ENCODE measurements at regions not wholly inside any gene's neighbourhood (a gene's known extent, or its start where the extent isn't known, plus 50 kb on each side); places are given as distances from the start of the nearest gene placed in this dataset.

DNA sequence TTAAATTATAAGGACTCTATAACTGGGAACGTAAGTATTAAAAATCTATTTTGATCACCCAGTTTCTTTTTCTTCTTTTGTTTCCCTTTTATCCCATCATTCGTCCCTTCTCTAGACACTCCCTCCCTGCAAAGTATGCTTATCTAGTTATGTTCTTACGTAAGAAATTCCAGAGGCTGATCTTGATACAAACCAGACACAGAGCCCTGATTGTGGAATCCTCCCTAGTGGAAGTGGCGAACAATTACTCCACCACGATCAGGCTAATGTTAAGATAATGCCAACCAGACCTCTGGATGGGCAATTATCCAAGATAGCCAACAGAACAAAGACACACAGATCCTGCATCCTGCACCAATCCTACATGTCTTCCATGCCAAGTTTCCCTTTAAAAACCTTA, 1557.4 kb downstream of the PLA2G4A start:
- H3K4me3 ChIP-seq (ENCODE audit: low read depth, low read length): no peak overlapping the region
- CTCF ChIA-PET: no interaction called here
- TF ChIP-seq, protein P1, sequence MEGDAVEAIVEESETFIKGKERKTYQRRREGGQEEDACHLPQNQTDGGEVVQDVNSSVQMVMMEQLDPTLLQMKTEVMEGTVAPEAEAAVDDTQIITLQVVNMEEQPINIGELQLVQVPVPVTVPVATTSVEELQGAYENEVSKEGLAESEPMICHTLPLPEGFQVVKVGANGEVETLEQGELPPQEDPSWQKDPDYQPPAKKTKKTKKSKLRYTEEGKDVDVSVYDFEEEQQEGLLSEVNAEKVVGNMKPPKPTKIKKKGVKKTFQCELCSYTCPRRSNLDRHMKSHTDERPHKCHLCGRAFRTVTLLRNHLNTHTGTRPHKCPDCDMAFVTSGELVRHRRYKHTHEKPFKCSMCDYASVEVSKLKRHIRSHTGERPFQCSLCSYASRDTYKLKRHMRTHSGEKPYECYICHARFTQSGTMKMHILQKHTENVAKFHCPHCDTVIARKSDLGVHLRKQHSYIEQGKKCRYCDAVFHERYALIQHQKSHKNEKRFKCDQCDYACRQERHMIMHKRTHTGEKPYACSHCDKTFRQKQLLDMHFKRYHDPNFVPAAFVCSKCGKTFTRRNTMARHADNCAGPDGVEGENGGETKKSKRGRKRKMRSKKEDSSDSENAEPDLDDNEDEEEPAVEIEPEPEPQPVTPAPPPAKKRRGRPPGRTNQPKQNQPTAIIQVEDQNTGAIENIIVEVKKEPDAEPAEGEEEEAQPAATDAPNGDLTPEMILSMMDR (IDR thresholded peaks at IDR 0.05; ENCODE audit: insufficient read depth, low read length, missing control alignments): no peak
- no peak for DNase-seq (ENCODE audit: low read depth, low spot score)
- POLR2A ChIA-PET: no interaction called here

DNA sequence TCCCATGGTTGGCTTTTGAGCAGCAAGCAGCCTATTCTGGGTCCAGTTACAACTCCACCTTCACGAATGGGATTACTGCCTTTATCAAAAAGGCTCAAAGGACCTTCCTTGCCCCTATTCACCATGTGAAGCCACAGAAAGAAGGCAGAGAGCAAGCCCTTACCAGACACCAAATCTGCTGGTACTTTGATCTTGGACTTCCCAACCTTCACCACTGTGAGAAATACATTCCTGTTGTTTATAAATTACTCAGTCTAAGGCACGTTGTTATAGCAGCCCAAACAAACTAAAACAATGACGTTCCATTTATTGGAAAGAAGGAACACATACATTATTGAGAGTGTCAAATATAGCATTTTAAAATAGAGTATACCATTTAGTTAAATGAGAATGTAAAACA, 1557.9 kb downstream of the PLA2G4A start:
- no peak overlapping the region for H3K4me3 ChIP-seq (ENCODE audit: low read depth, low read length)
- TF ChIP-seq, protein P1 (IDR thresholded peaks at IDR 0.05; ENCODE audit: insufficient read depth, low read length, missing control alignments): no peak
- ChIA-PET POLR2A (no interaction called here), CTCF (no interaction called here)
- DNase-seq (ENCODE audit: low read depth, low spot score): no peak

DNA sequence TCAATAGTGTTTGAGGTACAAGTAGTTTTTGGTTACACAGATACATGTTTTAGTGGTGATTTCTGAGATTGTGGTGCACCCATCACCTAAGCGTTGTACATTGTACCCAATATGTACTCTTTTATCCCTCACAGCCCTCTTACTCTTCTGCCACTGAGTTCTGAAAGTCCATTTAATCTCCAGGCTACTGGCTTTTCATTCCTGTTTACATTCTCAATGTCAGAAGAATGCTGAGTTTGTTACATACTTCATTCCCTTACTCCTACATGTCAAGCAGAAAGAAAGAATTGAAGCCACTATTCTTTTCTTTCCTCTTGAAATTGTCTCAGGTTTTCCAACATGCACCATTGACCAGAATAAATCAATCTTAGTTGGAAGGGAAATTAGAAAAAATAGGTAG, 1565.9 kb downstream of the PLA2G4A start:
- CTCF ChIA-PET: no interaction called here
- no peak overlapping the region for H3K4me3 ChIP-seq (ENCODE audit: low read depth, low read length)
- POLR2A ChIA-PET: no interaction called here
- TF ChIP-seq, protein P1 (IDR thresholded peaks at IDR 0.05; ENCODE audit: insufficient read depth, low read length, missing control alignments): no peak
- DNase-seq (ENCODE audit: low read depth, low spot score): no peak

DNA sequence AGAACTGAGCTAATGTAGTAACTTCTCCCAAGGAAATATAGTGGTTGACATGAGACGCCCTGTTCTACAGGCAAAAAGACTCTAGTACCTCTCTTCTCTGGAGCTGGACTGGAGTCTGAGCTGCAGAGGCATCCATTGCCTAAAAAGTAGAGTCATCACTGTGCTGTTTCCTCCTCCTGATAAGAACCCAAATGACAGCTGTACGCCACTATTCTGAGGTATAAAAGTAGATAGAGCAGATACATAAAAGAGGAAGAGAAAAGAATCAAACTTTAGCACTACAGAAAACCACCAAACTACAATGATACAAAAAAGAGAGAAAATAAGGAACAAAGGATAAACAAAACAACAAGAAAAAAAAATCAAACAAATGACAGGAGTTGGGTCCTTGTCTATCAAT, 1568.8 kb downstream of the PLA2G4A start:
- TF ChIP-seq, protein P1 (IDR thresholded peaks at IDR 0.05; ENCODE audit: insufficient read depth, low read length, missing control alignments): no peak
- no peak for DNase-seq (ENCODE audit: low read depth, low spot score)
- ChIA-PET CTCF (no interaction called here), POLR2A (no interaction called here)
- H3K4me3 ChIP-seq (ENCODE audit: low read depth, low read length): no peak overlapping the region

DNA sequence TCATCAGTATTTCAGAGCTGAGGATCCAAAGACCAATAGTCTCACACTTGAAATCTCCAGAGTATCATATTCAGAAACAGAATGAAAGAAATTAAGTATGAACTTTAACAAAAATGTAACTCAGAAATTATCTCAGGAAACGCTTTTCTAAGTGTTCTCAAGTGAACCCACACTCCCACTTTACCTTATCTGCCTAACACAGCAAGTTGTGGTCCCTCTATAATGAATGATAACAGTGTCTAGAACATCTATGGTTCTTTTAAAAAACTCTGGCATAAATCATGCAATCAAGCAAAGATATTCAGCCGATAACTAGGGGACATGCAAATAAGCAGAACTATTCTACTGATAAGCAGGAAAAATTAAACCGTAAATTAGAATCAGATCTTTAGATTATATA, 1574.2 kb downstream of the PLA2G4A start:
- TF ChIP-seq, protein P1 (IDR thresholded peaks at IDR 0.05; ENCODE audit: insufficient read depth, low read length, missing control alignments): no peak
- POLR2A ChIA-PET: no interaction called here
- no peak for DNase-seq (ENCODE audit: low read depth, low spot score)
- CTCF ChIA-PET: no interaction called here
- H3K4me3 ChIP-seq (ENCODE audit: low read depth, low read length): no peak overlapping the region

DNA sequence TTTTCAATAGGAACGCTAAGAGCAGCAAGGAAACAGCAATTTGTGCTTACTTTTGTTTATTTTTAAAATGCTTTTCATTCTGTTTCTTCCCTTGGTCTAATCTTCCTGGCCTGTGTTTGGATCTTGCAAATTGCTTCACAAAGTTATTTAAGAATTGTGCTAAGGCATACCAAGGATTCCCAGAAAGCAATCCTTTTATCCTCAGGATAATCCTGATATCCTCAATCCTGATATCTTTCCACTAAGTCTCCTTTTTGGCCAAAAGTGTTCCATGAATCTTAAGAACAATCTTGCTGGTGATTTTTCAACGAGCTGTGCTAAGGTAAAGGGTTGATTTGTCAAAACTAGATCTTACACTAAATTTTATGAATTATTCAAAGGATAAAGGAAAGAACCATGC, 1577.9 kb downstream of the PLA2G4A start:
- POLR2A ChIA-PET: no interaction called here

More for the DNA sequence above, 1577.9 kb downstream of the PLA2G4A start:
- H3K4me3 ChIP-seq (ENCODE audit: low read depth, low read length): no peak overlapping the region
- CTCF ChIA-PET: no interaction called here
- TF ChIP-seq, protein P1 (IDR thresholded peaks at IDR 0.05; ENCODE audit: insufficient read depth, low read length, missing control alignments): no peak
- DNase-seq (ENCODE audit: low read depth, low spot score): no peak
